ENCODE measurements at regions not wholly inside any gene's neighbourhood (a gene's known extent, or its start where the extent isn't known, plus 50 kb on each side); places are given as distances from the start of the nearest gene placed in this dataset.

DNA sequence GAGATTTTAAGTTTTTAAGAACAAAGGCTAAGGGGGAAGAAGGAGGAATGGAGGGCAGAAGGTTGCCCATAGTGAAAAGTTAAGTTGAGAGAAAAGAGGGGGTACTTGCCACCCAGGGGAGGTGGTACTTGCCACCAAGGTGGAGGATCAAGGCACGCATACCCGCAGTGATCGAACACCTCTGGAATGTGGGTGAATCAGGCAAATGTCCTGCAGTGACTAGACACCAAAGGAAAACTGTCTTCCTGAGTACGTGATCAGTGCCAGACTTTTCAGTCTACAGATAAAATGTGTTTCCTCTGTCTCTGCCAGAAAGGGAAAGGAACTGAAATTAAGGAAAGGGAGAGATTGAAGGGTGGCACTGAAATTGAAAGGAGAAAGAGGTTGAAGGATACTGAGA lies 2285.3 kb downstream of the TP53TG3F start:
- Histone ChIP-seq H3K4me2 (ENCODE audit: low read length) (no peak overlapping the region), H2AFZ (ENCODE audit: low read length) (no peak overlapping the region), H3K27ac (ENCODE audit: low read length) (no peak overlapping the region), H3K9ac (ENCODE audit: low read length) (no peak overlapping the region), H3K9me2 (replicated peaks; ENCODE audit: low read length) (no peaks in the 10 kb centered on the region), H4K20me1 (ENCODE audit: low read length) (no peaks in the 10 kb centered on the region), H3K36me3 (ENCODE audit: low read depth, low read length) (no peaks in the 10 kb centered on the region), H3F3A (ENCODE audit: low read length, unreplicated experiment) (no peaks in the 10 kb centered on the region), H3K9me3 (ENCODE audit: low read length) (no peaks in the 10 kb centered on the region), H3K4me1 (ENCODE audit: insufficient read depth, low read length) (no peaks in the 10 kb centered on the region), H3K27me3 (ENCODE audit: low read length) (no peaks in the 10 kb centered on the region), H3K79me2 (ENCODE audit: low read length) (no peaks in the 10 kb centered on the region), H3K4me3 (ENCODE audit: low read length) (no peak overlapping the region)
- DNase-seq = peak; percentile 1
- BruUV-seq (replicated peaks) = no TSS peak
- ATAC-seq = no peak
- ChIA-PET CTCF (no interaction called here), POLR2A (ENCODE audit: unreplicated experiment) (no interaction called here)
- TF ChIP-seq EZH2 (IDR thresholded peaks at IDR 0.05; ENCODE audit: low read length, unreplicated experiment) = no peak
- TF ChIP-seq, protein P1, sequence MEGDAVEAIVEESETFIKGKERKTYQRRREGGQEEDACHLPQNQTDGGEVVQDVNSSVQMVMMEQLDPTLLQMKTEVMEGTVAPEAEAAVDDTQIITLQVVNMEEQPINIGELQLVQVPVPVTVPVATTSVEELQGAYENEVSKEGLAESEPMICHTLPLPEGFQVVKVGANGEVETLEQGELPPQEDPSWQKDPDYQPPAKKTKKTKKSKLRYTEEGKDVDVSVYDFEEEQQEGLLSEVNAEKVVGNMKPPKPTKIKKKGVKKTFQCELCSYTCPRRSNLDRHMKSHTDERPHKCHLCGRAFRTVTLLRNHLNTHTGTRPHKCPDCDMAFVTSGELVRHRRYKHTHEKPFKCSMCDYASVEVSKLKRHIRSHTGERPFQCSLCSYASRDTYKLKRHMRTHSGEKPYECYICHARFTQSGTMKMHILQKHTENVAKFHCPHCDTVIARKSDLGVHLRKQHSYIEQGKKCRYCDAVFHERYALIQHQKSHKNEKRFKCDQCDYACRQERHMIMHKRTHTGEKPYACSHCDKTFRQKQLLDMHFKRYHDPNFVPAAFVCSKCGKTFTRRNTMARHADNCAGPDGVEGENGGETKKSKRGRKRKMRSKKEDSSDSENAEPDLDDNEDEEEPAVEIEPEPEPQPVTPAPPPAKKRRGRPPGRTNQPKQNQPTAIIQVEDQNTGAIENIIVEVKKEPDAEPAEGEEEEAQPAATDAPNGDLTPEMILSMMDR (conservative IDR thresholded peaks at IDR 0.05; ENCODE audit: low read depth, low read length) = no peak
- TF ChIP-seq EZH2phosphoT487 (IDR thresholded peaks at IDR 0.05; ENCODE audit: borderline replicate concordance, low read length) = no peak
- intact Hi-C loops (cut with micrococcal nuclease) = no loop called here

DNA sequence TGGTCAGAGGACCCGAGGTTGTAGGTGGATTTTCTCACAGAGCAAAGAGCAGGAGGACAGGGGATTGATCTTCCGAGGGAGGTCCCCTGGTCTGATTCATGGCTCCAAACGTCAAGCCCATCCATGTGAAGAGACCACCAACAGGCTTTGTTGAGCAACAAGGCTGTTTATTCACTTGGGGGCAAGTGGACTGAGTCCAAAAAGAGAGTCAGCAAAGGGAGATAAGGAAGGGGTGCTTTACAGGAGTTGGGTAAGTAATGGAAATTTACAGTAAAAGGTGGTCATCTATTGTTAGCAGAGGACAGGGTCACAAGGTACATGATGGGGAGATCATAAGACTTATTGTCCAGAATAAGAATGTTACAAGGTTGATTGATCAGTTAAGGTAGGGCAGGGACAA lies 2285.8 kb downstream of the TP53TG3F start:
- BruUV-seq (replicated peaks) = no TSS peak
- Histone ChIP-seq H3K27ac (ENCODE audit: low read length) (no peak overlapping the region), H3K27me3 (ENCODE audit: low read length) (no peaks in the 10 kb centered on the region), H3K4me3 (ENCODE audit: low read length) (no peak overlapping the region), H3K4me2 (ENCODE audit: low read length) (no peak overlapping the region), H3K36me3 (ENCODE audit: low read depth, low read length) (no peaks in the 10 kb centered on the region), H3K9ac (ENCODE audit: low read length) (no peak overlapping the region), H2AFZ (ENCODE audit: low read length) (no peak overlapping the region), H3K9me3 (ENCODE audit: low read length) (no peaks in the 10 kb centered on the region), H3K79me2 (ENCODE audit: low read length) (no peaks in the 10 kb centered on the region), H3F3A (ENCODE audit: low read length, unreplicated experiment) (no peaks in the 10 kb centered on the region), H4K20me1 (ENCODE audit: low read length) (no peaks in the 10 kb centered on the region), H3K4me1 (ENCODE audit: insufficient read depth, low read length) (no peaks in the 10 kb centered on the region), H3K9me2 (replicated peaks; ENCODE audit: low read length) (no peaks in the 10 kb centered on the region)
- ChIA-PET CTCF (no interaction called here), POLR2A (ENCODE audit: unreplicated experiment) (no interaction called here)
- intact Hi-C loops (cut with micrococcal nuclease) = no loop called here
- no peak for DNase-seq
- no peak for TF ChIP-seq EZH2 (IDR thresholded peaks at IDR 0.05; ENCODE audit: low read length, unreplicated experiment)
- TF ChIP-seq, protein P1 (conservative IDR thresholded peaks at IDR 0.05; ENCODE audit: low read depth, low read length) = no peak
- TF ChIP-seq EZH2phosphoT487 (IDR thresholded peaks at IDR 0.05; ENCODE audit: borderline replicate concordance, low read length) = no peak
- ATAC-seq = no peak

- H3K36me3 ChIP-seq (ENCODE audit: low read depth, low read length) = no peaks in the 10 kb centered on the region
- no peak for DNase-seq
- no peaks in the 10 kb centered on the region for H4K20me1 ChIP-seq (ENCODE audit: low read length)
- no peak overlapping the region for H3K4me2 ChIP-seq (ENCODE audit: low read length)
- TF ChIP-seq EZH2 (IDR thresholded peaks at IDR 0.05; ENCODE audit: low read length, unreplicated experiment) (no peak), EZH2phosphoT487 (IDR thresholded peaks at IDR 0.05; ENCODE audit: borderline replicate concordance, low read length) (no peak)
- TF ChIP-seq, protein P1 (conservative IDR thresholded peaks at IDR 0.05; ENCODE audit: low read depth, low read length) = no peak
- intact Hi-C loops (cut with micrococcal nuclease) = no loop called here
- H3K79me2 ChIP-seq (ENCODE audit: low read length) = no peaks in the 10 kb centered on the region
- H3K27ac ChIP-seq (ENCODE audit: low read length) = no peak overlapping the region
- ChIA-PET POLR2A (ENCODE audit: unreplicated experiment) (no interaction called here), CTCF (no interaction called here)
- no peak overlapping the region for H3K9ac ChIP-seq (ENCODE audit: low read length)
- H3K9me2 ChIP-seq (replicated peaks; ENCODE audit: low read length) = no peaks in the 10 kb centered on the region
- no peak for ATAC-seq
- H3K4me1 ChIP-seq (ENCODE audit: insufficient read depth, low read length) = no peaks in the 10 kb centered on the region
- H2AFZ ChIP-seq (ENCODE audit: low read length) = no peak overlapping the region
- BruUV-seq (replicated peaks) = no TSS peak
- H3K27me3 ChIP-seq (ENCODE audit: low read length) = no peaks in the 10 kb centered on the region
- H3F3A ChIP-seq (ENCODE audit: low read length, unreplicated experiment) = no peaks in the 10 kb centered on the region
- no peaks in the 10 kb centered on the region for H3K9me3 ChIP-seq (ENCODE audit: low read length)
- H3K4me3 ChIP-seq (ENCODE audit: low read length) = no peak overlapping the region
Measured at GRCh38 chr16:35745821-35746248, 2286.4 kb downstream of the TP53TG3F start.

Measured in PC-3 (cell line).